Caco-2 (cell line): ENCODE measurements at regions not wholly inside any gene's neighbourhood (a gene's known extent, or its start where the extent isn't known, plus 50 kb on each side); places are given as distances from the start of the nearest gene placed in this dataset.

Experiments
- BruUV-seq: library from RNA; stranded (reverse); fragments of 400-500 nt; replicated peaks from 2 replicates; lab custom pipeline; 2021; lab: Mats Ljungman, UMichigan
- CTCF ChIA-PET: fragments of 300-600 bp; sonication (Branson Sonifier 250); formaldehyde crosslinking; loops from one replicate; lab custom pipeline; 2022; ENCODE audit warnings: antibody characterized with exemption; lab: Charles Lee
- POLR2A ChIA-PET: fragments of 300-600 bp; sonication (Branson Sonifier 250); formaldehyde crosslinking; loops from one replicate; lab custom pipeline; 2022; ENCODE audit warnings: antibody characterized with exemption; lab: Charles Lee
- DNase-seq, 2 experiments: peaks; one replicate each; pipeline versions ENCODE4 v3.0.0 to v3.0.0-alpha.2; 2020 to 2022
- H3K27me3 ChIP-seq: replicated peaks from 2 replicates; pipeline ENCODE4 v1.6.0; 2011; ENCODE audit warnings: low read length; ENCODE audit not compliant: control insufficient read depth, insufficient read depth
- H3K36me3 ChIP-seq: 2 replicates; pipeline ENCODE4 v1.5.1; 2011; ENCODE audit warnings: low read length; ENCODE audit not compliant: control insufficient read depth, insufficient read depth
- H3K4me1 ChIP-seq: fragments of 250-450 bp; sonication (Bioruptor Pico); 2 replicates; pipeline ENCODE4 v1.5.1; 2020; ENCODE audit warnings: mild to moderate bottlenecking
- H3K4me3 ChIP-seq: 2 replicates; pipeline ENCODE4 v1.5.1; 2011; ENCODE audit warnings: low read depth, mild to moderate bottlenecking, control low read depth, low read length
- H3K9me3 ChIP-seq: fragments of 250-450 bp; sonication (Bioruptor Pico); 2 replicates; pipeline ENCODE4 v1.5.1; 2020; ENCODE audit warnings: mild to moderate bottlenecking, moderate library complexity
- H3K27ac Mint-ChIP-seq: one replicate; pipeline ENCODE4 v1.8.0; 2022; ENCODE audit warnings: mixed read lengths; ENCODE audit not compliant: unreplicated experiment
- H3K27me3 Mint-ChIP-seq: one replicate; pipeline ENCODE4 v1.8.0; 2022; ENCODE audit warnings: mixed read lengths; ENCODE audit not compliant: insufficient read depth, unreplicated experiment
- H3K36me3 Mint-ChIP-seq: one replicate; pipeline ENCODE4 v1.8.0; 2022; ENCODE audit warnings: mild to moderate bottlenecking, mixed read lengths; ENCODE audit not compliant: insufficient read depth, unreplicated experiment
- H3K4me1 Mint-ChIP-seq: one replicate; pipeline ENCODE4 v1.8.0; 2022; ENCODE audit warnings: low read depth, mixed read lengths; ENCODE audit not compliant: unreplicated experiment
- H3K4me3 Mint-ChIP-seq: one replicate; pipeline ENCODE4 v1.8.0; 2022; ENCODE audit warnings: mild to moderate bottlenecking, moderate library complexity, mixed read lengths; ENCODE audit not compliant: unreplicated experiment
- H3K9me3 Mint-ChIP-seq: one replicate; pipeline ENCODE4 v1.8.0; 2022; ENCODE audit warnings: mixed read lengths; ENCODE audit not compliant: unreplicated experiment
- intact Hi-C: fragments of 100-400 bp; cut with micrococcal nuclease; formaldehyde crosslinking; loops from one replicate; pipeline ENCODE4 v1.10.0; 2022; ENCODE audit not compliant: unreplicated experiment
- TF ChIP-seq, protein P1 (sequence below), 2 experiments: fragments of 200-600 bp in 1 of 2; IDR thresholded peaks; 1 replicate in 1 of 2; 2 replicates in 1 of 2; pipeline versions ENCODE4 v1.5.1 to v1.8.0; 2011 to 2022; ENCODE audit warnings: antibody characterized with exemption in 1 of 2, control low read depth in 1 of 2, inconsistent platforms in 1 of 2, low read depth in 1 of 2, low read length in 1 of 2, mild to moderate bottlenecking in 1 of 2, moderate library complexity in 1 of 2; ENCODE audit not compliant: insufficient read depth in 1 of 2, severe bottlenecking in 1 of 2, unreplicated experiment in 1 of 2

GRCh38 chr5:61675015-61675692 is 343.1 kb downstream of the ZSWIM6 start:
- DNase-seq: no peak
- Mint-ChIP-seq H3K27me3 (peaks cover 10% of the 10 kb centered on the region), H3K27ac (no peak overlapping the region), H3K4me1 (no peaks in the 10 kb centered on the region), H3K36me3 (no peaks in the 10 kb centered on the region), H3K4me3 (no peak overlapping the region), H3K9me3 (no peaks in the 10 kb centered on the region)
- Histone ChIP-seq H3K9me3 (no peaks in the 10 kb centered on the region), H3K27me3 (no peaks in the 10 kb centered on the region), H3K4me3 (no peak overlapping the region), H3K4me1 (no peaks in the 10 kb centered on the region), H3K36me3 (no peaks in the 10 kb centered on the region)
- BruUV-seq: no TSS peak
- TF ChIP-seq, protein P1, sequence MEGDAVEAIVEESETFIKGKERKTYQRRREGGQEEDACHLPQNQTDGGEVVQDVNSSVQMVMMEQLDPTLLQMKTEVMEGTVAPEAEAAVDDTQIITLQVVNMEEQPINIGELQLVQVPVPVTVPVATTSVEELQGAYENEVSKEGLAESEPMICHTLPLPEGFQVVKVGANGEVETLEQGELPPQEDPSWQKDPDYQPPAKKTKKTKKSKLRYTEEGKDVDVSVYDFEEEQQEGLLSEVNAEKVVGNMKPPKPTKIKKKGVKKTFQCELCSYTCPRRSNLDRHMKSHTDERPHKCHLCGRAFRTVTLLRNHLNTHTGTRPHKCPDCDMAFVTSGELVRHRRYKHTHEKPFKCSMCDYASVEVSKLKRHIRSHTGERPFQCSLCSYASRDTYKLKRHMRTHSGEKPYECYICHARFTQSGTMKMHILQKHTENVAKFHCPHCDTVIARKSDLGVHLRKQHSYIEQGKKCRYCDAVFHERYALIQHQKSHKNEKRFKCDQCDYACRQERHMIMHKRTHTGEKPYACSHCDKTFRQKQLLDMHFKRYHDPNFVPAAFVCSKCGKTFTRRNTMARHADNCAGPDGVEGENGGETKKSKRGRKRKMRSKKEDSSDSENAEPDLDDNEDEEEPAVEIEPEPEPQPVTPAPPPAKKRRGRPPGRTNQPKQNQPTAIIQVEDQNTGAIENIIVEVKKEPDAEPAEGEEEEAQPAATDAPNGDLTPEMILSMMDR (IDR thresholded peaks at IDR 0.05; ENCODE audit: insufficient read depth in 1 of 2, low read depth in 1 of 2, low read length in 1 of 2, severe bottlenecking in 1 of 2, unreplicated experiment in 1 of 2): no peak
- ChIA-PET POLR2A (no interaction called here), CTCF (no interaction called here)
- intact Hi-C loops: loop anchor here (2.0 kb wide), 1 partner anchor 142 kb away; no protein-coding TSS in a partner anchor

- Mint-ChIP-seq H3K4me3 (no peak overlapping the region), H3K4me1 (no peaks in the 10 kb centered on the region), H3K27me3 (peaks cover 10% of the 10 kb centered on the region), H3K36me3 (no peaks in the 10 kb centered on the region), H3K9me3 (no peaks in the 10 kb centered on the region), H3K27ac (no peak overlapping the region)
- H3K4me3 ChIP-seq: no peak overlapping the region
- POLR2A ChIA-PET: no interaction called here
- CTCF ChIA-PET: no interaction called here
- H3K9me3 ChIP-seq: no peaks in the 10 kb centered on the region
- TF ChIP-seq, protein P1 (IDR thresholded peaks at IDR 0.05; ENCODE audit: insufficient read depth in 1 of 2, low read depth in 1 of 2, low read length in 1 of 2, severe bottlenecking in 1 of 2, unreplicated experiment in 1 of 2): no peak
- BruUV-seq: no TSS peak
- H3K27me3 ChIP-seq: no peaks in the 10 kb centered on the region; the same call in 1 of the 2 replicates
- no peaks in the 10 kb centered on the region for H3K4me1 ChIP-seq
- intact Hi-C loops: no loop called here
- H3K36me3 ChIP-seq: no peaks in the 10 kb centered on the region
- no peak for DNase-seq
Observed at GRCh38 chr5:61677220-61677619, 345.2 kb downstream of the ZSWIM6 start.

DNA sequence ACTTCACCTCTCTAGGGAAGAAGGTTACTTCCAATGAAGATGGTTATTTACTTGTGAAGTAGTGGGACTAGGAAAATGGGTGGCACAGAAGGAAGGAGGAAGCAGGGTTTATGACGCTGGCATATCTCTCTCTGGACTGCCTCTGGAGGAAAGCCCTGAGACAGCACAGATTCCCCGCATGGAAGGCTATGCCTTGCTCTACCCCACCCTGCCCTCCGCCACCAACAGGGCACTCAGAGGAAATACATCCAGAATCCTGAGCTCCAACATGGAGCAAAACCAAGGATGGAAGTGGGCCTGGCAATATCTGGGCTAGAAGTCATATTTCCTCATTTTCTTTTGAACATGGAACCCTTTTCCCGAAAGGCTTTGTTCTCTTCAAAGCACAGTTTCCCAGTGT is 346.9 kb downstream of the ZSWIM6 start:
- ChIA-PET CTCF (interaction anchor here (1.0 to 1.6 kb wide), 2 partner anchors 20 to 89 kb away, joined by 3 to 4 read pairs; no protein-coding TSS in a partner anchor), POLR2A (interaction anchor here (0.6 kb wide), 1 partner anchor 41 kb away, joined by 3 read pairs; no protein-coding TSS in a partner anchor)
- Mint-ChIP-seq H3K9me3 (no peaks in the 10 kb centered on the region), H3K36me3 (no peaks in the 10 kb centered on the region), H3K27ac (no peak overlapping the region), H3K27me3 (peaks cover 10% of the 10 kb centered on the region), H3K4me3 (no peak overlapping the region), H3K4me1 (no peaks in the 10 kb centered on the region)
- Histone ChIP-seq H3K27me3 (no peaks in the 10 kb centered on the region; the same call in 1 of the 2 replicates), H3K4me1 (no peaks in the 10 kb centered on the region), H3K36me3 (no peaks in the 10 kb centered on the region), H3K9me3 (no peaks in the 10 kb centered on the region), H3K4me3 (no peak overlapping the region)
- intact Hi-C loops: no loop called here
- TF ChIP-seq, protein P1 (IDR thresholded peaks at IDR 0.05; ENCODE audit: insufficient read depth in 1 of 2, low read depth in 1 of 2, low read length in 1 of 2, severe bottlenecking in 1 of 2, unreplicated experiment in 1 of 2): peak in 1 of 2 experiments; percentile 23
- BruUV-seq: no TSS peak
- DNase-seq: peak in 1 of 2 experiments; percentile 29
